ENCODE measurements at regions not wholly inside any gene's neighbourhood (a gene's known extent, or its start where the extent isn't known, plus 50 kb on each side); places are given as distances from the start of the nearest gene placed in this dataset.

DNA sequence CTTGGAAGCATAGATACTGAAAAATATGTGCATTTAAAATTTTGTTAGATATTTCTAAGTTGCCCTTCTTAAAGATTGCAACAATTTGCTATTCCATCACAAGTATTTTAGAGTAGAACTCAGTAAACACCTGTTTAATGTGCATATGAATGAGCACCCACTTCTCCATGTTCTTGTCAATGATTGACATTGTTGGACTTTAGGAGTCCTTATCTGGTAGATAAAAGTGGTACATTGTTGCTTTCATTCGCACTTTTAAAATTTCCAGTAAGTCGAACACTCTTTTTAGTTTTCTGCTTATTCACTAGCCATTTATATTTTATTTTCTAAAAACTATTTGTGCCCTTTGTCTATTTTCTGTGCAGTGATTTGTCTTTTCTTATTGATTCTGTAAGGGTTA, 478.3 kb downstream of the SOX2 start:
- Histone ChIP-seq H3K9ac (ENCODE audit: low read depth in 1 of 2, low read length in 2 of 2) (no peak overlapping the region), H3K36me3 (ENCODE audit: control insufficient read depth in 4 of 4, insufficient read depth in 3 of 4, low read depth in 1 of 4, low read length in 3 of 4) (no peaks in the 10 kb centered on the region), H3K27me3 (ENCODE audit: control insufficient read depth in 4 of 4, insufficient read depth in 4 of 4, low read length in 3 of 4) (peaks cover 0 to 2% (median 0%) of the 10 kb centered on the region in 4 donors), H3K27ac (ENCODE audit: low read depth in 1 of 2, low read length in 2 of 2) (no peak overlapping the region), H3K4me3 (ENCODE audit: low read depth in 1 of 3, low read length in 3 of 3) (no peak overlapping the region), H3K9me3 (ENCODE audit: control insufficient read depth in 4 of 4, low read length in 3 of 4) (peaks cover 0 to 5% (median 0%) of the 10 kb centered on the region in 4 donors), H3K4me1 (ENCODE audit: control insufficient read depth in 4 of 4, insufficient read depth in 4 of 4, low read length in 3 of 4) (no peaks in the 10 kb centered on the region)
- DNase-seq (ENCODE audit: low spot score), result no peak
- TF ChIP-seq RXRA (IDR thresholded peaks at IDR 0.05) (no peak), HNF4A (conservative IDR thresholded peaks at IDR 0.05) (no peak), NR2F2 (IDR thresholded peaks at IDR 0.05) (no peak), EGR1 (IDR thresholded peaks at IDR 0.05; ENCODE audit: low read depth in 2 of 2) (no peak), FOXA1 (IDR thresholded peaks at IDR 0.05) (no peak), HNF4G (IDR thresholded peaks at IDR 0.05) (no peak)
- TF ChIP-seq, protein P1, sequence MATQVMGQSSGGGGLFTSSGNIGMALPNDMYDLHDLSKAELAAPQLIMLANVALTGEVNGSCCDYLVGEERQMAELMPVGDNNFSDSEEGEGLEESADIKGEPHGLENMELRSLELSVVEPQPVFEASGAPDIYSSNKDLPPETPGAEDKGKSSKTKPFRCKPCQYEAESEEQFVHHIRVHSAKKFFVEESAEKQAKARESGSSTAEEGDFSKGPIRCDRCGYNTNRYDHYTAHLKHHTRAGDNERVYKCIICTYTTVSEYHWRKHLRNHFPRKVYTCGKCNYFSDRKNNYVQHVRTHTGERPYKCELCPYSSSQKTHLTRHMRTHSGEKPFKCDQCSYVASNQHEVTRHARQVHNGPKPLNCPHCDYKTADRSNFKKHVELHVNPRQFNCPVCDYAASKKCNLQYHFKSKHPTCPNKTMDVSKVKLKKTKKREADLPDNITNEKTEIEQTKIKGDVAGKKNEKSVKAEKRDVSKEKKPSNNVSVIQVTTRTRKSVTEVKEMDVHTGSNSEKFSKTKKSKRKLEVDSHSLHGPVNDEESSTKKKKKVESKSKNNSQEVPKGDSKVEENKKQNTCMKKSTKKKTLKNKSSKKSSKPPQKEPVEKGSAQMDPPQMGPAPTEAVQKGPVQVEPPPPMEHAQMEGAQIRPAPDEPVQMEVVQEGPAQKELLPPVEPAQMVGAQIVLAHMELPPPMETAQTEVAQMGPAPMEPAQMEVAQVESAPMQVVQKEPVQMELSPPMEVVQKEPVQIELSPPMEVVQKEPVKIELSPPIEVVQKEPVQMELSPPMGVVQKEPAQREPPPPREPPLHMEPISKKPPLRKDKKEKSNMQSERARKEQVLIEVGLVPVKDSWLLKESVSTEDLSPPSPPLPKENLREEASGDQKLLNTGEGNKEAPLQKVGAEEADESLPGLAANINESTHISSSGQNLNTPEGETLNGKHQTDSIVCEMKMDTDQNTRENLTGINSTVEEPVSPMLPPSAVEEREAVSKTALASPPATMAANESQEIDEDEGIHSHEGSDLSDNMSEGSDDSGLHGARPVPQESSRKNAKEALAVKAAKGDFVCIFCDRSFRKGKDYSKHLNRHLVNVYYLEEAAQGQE (IDR thresholded peaks at IDR 0.05), result no peak
- TF ChIP-seq, protein P2, sequence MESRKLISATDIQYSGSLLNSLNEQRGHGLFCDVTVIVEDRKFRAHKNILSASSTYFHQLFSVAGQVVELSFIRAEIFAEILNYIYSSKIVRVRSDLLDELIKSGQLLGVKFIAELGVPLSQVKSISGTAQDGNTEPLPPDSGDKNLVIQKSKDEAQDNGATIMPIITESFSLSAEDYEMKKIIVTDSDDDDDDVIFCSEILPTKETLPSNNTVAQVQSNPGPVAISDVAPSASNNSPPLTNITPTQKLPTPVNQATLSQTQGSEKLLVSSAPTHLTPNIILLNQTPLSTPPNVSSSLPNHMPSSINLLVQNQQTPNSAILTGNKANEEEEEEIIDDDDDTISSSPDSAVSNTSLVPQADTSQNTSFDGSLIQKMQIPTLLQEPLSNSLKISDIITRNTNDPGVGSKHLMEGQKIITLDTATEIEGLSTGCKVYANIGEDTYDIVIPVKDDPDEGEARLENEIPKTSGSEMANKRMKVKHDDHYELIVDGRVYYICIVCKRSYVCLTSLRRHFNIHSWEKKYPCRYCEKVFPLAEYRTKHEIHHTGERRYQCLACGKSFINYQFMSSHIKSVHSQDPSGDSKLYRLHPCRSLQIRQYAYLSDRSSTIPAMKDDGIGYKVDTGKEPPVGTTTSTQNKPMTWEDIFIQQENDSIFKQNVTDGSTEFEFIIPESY (IDR thresholded peaks at IDR 0.05), result no peak
- TF ChIP-seq, protein P3, sequence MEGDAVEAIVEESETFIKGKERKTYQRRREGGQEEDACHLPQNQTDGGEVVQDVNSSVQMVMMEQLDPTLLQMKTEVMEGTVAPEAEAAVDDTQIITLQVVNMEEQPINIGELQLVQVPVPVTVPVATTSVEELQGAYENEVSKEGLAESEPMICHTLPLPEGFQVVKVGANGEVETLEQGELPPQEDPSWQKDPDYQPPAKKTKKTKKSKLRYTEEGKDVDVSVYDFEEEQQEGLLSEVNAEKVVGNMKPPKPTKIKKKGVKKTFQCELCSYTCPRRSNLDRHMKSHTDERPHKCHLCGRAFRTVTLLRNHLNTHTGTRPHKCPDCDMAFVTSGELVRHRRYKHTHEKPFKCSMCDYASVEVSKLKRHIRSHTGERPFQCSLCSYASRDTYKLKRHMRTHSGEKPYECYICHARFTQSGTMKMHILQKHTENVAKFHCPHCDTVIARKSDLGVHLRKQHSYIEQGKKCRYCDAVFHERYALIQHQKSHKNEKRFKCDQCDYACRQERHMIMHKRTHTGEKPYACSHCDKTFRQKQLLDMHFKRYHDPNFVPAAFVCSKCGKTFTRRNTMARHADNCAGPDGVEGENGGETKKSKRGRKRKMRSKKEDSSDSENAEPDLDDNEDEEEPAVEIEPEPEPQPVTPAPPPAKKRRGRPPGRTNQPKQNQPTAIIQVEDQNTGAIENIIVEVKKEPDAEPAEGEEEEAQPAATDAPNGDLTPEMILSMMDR (IDR thresholded peaks at IDR 0.05; ENCODE audit: low read depth, low read length, missing input control), result no peak
- WGBS, result 63% methylated on average over 2 of the region's 2 CpGs

- TF ChIP-seq, protein P3 (IDR thresholded peaks at IDR 0.05; ENCODE audit: low read depth, low read length, missing input control), result no peak
- no peak overlapping the region for H3K27ac ChIP-seq (ENCODE audit: low read depth in 1 of 2, low read length in 2 of 2)
- H3K36me3 ChIP-seq (ENCODE audit: control insufficient read depth in 4 of 4, insufficient read depth in 3 of 4, low read depth in 1 of 4, low read length in 3 of 4), result no peaks in the 10 kb centered on the region
- no peaks in the 10 kb centered on the region for H3K9me3 ChIP-seq (ENCODE audit: control insufficient read depth in 4 of 4, low read length in 3 of 4)
- no peaks in the 10 kb centered on the region for H3K4me1 ChIP-seq (ENCODE audit: control insufficient read depth in 4 of 4, insufficient read depth in 4 of 4, low read length in 3 of 4)
- H3K9ac ChIP-seq (ENCODE audit: low read depth in 1 of 2, low read length in 2 of 2), result no peak overlapping the region
- 82% methylated on average over 1 of the region's 1 CpG for WGBS
- no peak overlapping the region for H3K4me3 ChIP-seq (ENCODE audit: low read depth in 1 of 3, low read length in 3 of 3)
- no peak for DNase-seq (ENCODE audit: low spot score)
- no peaks in the 10 kb centered on the region for H3K27me3 ChIP-seq (ENCODE audit: control insufficient read depth in 4 of 4, insufficient read depth in 4 of 4, low read length in 3 of 4)
Measured at GRCh38 chr3:182198345-182198744, 486.6 kb downstream of the SOX2 start.
